ENCODE measurements at regions not wholly inside any gene's neighbourhood (a gene's known extent, or its start where the extent isn't known, plus 50 kb on each side); places are given as distances from the start of the nearest gene placed in this dataset.

DNA sequence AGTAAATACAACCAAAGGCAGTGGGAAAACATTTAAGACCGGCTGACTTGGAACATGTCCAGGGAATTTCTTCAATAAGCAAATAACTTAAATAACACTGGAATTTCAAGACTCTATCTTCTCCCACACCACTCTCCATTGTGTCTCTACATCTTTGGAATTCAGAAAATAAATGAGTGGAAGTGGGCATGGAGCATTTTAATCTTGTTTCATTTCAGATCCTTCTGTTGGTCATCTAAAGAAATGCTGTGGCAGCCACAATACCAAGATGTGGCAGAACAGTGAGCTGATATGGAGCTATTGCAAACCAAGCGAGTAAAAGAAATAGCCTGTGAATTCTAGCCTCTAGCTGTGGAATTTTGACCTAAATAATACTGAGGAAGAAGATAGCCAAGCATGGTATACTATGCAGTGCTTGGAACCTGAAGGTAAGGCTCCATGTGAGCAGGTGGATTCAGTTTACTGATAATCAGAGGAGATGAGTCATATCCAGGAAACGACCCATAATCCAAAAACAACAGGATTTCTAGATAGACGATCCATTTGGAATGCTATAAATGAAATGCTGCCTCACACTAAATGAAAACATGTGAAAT is 157.1 kb upstream of the SCN7A start (continued):
- TF ChIP-seq ARNT (IDR thresholded peaks at IDR 0.05): no peak

DNA sequence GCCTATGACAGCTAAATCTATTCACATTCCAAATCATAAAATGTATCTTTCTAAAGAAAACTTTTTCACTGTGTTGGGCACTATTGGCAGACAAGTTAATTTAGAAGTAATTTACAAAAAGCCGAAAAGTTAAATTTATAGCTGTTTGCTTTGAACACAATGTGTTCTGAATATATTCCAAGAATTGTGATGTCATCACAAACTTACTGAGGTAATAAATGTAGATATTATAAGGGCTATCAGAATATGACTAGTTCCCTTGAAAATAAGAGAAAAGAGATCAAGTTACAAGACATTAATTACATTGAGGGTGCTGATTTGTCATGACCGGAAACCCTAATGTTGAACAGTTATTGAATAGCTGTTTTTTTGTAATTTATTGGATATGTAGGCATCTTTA is 153.9 kb upstream of the SCN7A start:
- no peaks in the 10 kb centered on the region for H3K79me2 ChIP-seq (ENCODE audit: control insufficient read depth, insufficient read depth, low read length)
- no peaks in the 10 kb centered on the region for H3K27me3 ChIP-seq (ENCODE audit: control insufficient read depth in 2 of 2, insufficient read depth in 2 of 2, low read length in 2 of 2)
- no peak overlapping the region for H3K27ac ChIP-seq (ENCODE audit: extremely low read depth, low read depth, low read length)
- no peaks in the 10 kb centered on the region for H3K9me3 ChIP-seq (replicated peaks; ENCODE audit: control insufficient read depth, insufficient read depth, low read depth, low read length)
- DNase-seq (ENCODE audit: extremely low read depth in 1 of 4, low spot score in 3 of 4) (no peak), ATAC-seq (no peak), FAIRE-seq (no peak)
- no peaks in the 10 kb centered on the region for H3K9me1 ChIP-seq (ENCODE audit: control insufficient read depth, insufficient read depth, low read length)
- no peak overlapping the region for H3K4me3 ChIP-seq
- 4% methylated on average over 2 of the region's 2 CpGs for WGBS (ENCODE audit: insufficient coverage, low coverage, missing lambda C conversion rate)
- H3K4me2 ChIP-seq (ENCODE audit: insufficient read depth, low read length): no peak overlapping the region
- no peak overlapping the region for H3K9ac ChIP-seq (ENCODE audit: insufficient read depth in 1 of 2, low read depth in 2 of 2, low read length in 2 of 2)
- in situ Hi-C loops (cut with MboI) (no loop called here), intact Hi-C loops (cut with micrococcal nuclease) (no loop called here)
- no TSS peak for BruUV-seq (replicated peaks)
- ChIA-PET CTCF (ENCODE audit: low intra/inter-chr PET ratio) (no interaction called here), POLR2A (interaction anchor here (0.5 kb wide), 1 partner anchor 15 kb away, joined by 3 read pairs; no protein-coding TSS in a partner anchor)
- no peaks in the 10 kb centered on the region for H3K36me3 ChIP-seq (ENCODE audit: control insufficient read depth, insufficient read depth, low read length)
- no peak overlapping the region for H2AFZ ChIP-seq (ENCODE audit: low read depth, low read length)
- TF ChIP-seq NFE2L1 (tag; IDR thresholded peaks at IDR 0.05; ENCODE audit: borderline replicate concordance, low read depth): no peak
- no peaks in the 10 kb centered on the region for H3K4me1 ChIP-seq (replicated peaks in 1 of 2; ENCODE audit: control insufficient read depth in 2 of 2, insufficient read depth in 2 of 2, low read length in 2 of 2)
- no peaks in the 10 kb centered on the region for H4K20me1 ChIP-seq (replicated peaks; ENCODE audit: control insufficient read depth, insufficient read depth, low read length)

DNA sequence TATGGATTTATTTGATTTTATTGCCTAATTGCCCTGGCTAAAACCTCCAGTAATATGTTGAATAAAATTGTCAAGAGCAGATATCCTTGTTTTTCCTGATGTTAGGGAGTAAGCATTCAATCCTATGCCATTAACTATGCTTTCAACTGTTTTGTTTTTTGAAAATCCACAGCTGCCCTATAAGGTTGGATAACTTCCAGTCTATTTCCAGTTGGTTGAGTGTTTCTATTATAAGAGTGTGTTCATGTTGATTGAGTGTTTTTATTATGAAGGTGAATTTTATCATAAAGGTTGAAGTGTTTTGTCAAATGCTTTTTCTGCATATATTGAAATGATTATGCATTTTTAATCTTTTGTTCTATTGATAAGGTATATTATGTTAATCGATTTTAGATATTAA is 149.9 kb upstream of the SCN7A start:
- no TSS peak for BruUV-seq (replicated peaks)
- TF ChIP-seq CC2D1A (IDR thresholded peaks at IDR 0.05) (no peak), NFE2 (IDR thresholded peaks at IDR 0.05; ENCODE audit: low read depth) (no peak)
- TF ChIP-seq, protein P1, sequence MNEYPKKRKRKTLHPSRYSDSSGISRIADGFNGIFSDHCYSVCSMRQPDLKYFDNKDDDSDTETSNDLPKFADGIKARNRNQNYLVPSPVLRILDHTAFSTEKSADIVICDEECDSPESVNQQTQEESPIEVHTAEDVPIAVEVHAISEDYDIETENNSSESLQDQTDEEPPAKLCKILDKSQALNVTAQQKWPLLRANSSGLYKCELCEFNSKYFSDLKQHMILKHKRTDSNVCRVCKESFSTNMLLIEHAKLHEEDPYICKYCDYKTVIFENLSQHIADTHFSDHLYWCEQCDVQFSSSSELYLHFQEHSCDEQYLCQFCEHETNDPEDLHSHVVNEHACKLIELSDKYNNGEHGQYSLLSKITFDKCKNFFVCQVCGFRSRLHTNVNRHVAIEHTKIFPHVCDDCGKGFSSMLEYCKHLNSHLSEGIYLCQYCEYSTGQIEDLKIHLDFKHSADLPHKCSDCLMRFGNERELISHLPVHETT (CRISPR knock-in tag; conservative IDR thresholded peaks at IDR 0.05 in 1 of 2, IDR thresholded peaks at IDR 0.05 in 1 of 2): no peak
- TF ChIP-seq, protein P2, sequence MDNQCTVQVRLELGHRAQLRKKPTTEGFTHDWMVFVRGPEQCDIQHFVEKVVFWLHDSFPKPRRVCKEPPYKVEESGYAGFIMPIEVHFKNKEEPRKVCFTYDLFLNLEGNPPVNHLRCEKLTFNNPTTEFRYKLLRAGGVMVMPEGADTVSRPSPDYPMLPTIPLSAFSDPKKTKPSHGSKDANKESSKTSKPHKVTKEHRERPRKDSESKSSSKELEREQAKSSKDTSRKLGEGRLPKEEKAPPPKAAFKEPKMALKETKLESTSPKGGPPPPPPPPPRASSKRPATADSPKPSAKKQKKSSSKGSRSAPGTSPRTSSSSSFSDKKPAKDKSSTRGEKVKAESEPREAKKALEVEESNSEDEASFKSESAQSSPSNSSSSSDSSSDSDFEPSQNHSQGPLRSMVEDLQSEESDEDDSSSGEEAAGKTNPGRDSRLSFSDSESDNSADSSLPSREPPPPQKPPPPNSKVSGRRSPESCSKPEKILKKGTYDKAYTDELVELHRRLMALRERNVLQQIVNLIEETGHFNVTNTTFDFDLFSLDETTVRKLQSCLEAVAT (IDR thresholded peaks at IDR 0.05): no peak

More for the DNA sequence above, 149.9 kb upstream of the SCN7A start:
- POLR2A ChIA-PET: no interaction called here
- no peak for DNase-seq (ENCODE audit: extremely low read depth in 1 of 4, low spot score in 3 of 4)
- H3K27ac ChIP-seq (ENCODE audit: extremely low read depth, low read depth, low read length): no peak overlapping the region
- ATAC-seq: no peak
- intact Hi-C loops (cut with micrococcal nuclease) (no loop called here), in situ Hi-C loops (cut with MboI) (no loop called here)
- H3K9me3 ChIP-seq (replicated peaks; ENCODE audit: control insufficient read depth, insufficient read depth, low read depth, low read length): no peaks in the 10 kb centered on the region
- no peaks in the 10 kb centered on the region for H3K9me1 ChIP-seq (ENCODE audit: control insufficient read depth, insufficient read depth, low read length)
- H4K20me1 ChIP-seq (replicated peaks; ENCODE audit: control insufficient read depth, insufficient read depth, low read length): no peaks in the 10 kb centered on the region
- H3K36me3 ChIP-seq (ENCODE audit: control insufficient read depth, insufficient read depth, low read length): no peaks in the 10 kb centered on the region
- H3K79me2 ChIP-seq (ENCODE audit: control insufficient read depth, insufficient read depth, low read length): no peaks in the 10 kb centered on the region
- CTCF ChIA-PET (ENCODE audit: low intra/inter-chr PET ratio): no interaction called here
- H3K4me1 ChIP-seq (replicated peaks in 1 of 2; ENCODE audit: control insufficient read depth in 2 of 2, insufficient read depth in 2 of 2, low read length in 2 of 2): no peaks in the 10 kb centered on the region
- no peak overlapping the region for H2AFZ ChIP-seq (ENCODE audit: low read depth, low read length)
- 0% methylated on average over 1 of the region's 1 CpG for WGBS (ENCODE audit: insufficient coverage, low coverage, missing lambda C conversion rate)
- H3K4me3 ChIP-seq: no peak overlapping the region
- no peak overlapping the region for H3K4me2 ChIP-seq (ENCODE audit: insufficient read depth, low read length)
- H3K27me3 ChIP-seq (ENCODE audit: control insufficient read depth in 2 of 2, insufficient read depth in 2 of 2, low read length in 2 of 2): no peaks in the 10 kb centered on the region
- H3K9ac ChIP-seq (ENCODE audit: insufficient read depth in 1 of 2, low read depth in 2 of 2, low read length in 2 of 2): no peak overlapping the region
- no peak for FAIRE-seq

All from K562 (cell line).